ENCODE measurements at regions not wholly inside any gene's neighbourhood (a gene's known extent, or its start where the extent isn't known, plus 50 kb on each side); places are given as distances from the start of the nearest gene placed in this dataset.

DNA sequence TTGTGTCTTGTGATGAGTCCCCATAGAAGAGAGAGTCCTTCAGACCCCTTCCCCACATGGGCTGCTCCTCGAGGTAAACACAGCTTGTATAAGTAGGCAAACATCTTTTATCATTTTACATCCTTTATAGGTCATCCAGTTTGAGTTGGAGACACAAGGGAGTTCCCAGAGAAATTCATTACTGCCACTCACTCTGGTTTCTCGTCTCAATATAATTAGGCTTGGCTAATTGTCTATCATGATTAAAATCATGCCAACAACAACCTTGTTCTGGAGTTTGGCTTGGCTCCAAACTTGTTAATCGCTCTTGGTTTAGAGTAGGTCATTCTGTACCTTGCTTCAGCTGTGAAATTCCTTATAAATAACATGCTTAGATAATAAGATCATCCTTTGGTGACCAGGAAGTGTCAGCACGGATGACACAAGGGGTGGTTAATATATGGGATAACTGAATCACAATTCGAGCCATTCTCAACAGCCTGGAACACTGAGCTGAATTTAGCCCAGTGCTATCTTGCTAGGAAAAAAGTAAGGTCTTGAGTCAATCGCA, 70.7 kb upstream of the DAB1 start:
- TF ChIP-seq, protein P1, sequence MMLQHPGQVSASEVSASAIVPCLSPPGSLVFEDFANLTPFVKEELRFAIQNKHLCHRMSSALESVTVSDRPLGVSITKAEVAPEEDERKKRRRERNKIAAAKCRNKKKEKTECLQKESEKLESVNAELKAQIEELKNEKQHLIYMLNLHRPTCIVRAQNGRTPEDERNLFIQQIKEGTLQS (IDR thresholded peaks at IDR 0.05), result no peak
- no peak for TF ChIP-seq RAD21 (IDR thresholded peaks at IDR 0.05)
- TF ChIP-seq TAF1 (conservative IDR thresholded peaks at IDR 0.05), result no peak
- TF ChIP-seq SP1 (IDR thresholded peaks at IDR 0.05), result no peak
- no peak for TF ChIP-seq YY1 (IDR thresholded peaks at IDR 0.05)
- TF ChIP-seq GABPA (IDR thresholded peaks at IDR 0.05 in 1 of 2, conservative IDR thresholded peaks at IDR 0.05 in 1 of 2), result no peak
- TF ChIP-seq, protein P2, sequence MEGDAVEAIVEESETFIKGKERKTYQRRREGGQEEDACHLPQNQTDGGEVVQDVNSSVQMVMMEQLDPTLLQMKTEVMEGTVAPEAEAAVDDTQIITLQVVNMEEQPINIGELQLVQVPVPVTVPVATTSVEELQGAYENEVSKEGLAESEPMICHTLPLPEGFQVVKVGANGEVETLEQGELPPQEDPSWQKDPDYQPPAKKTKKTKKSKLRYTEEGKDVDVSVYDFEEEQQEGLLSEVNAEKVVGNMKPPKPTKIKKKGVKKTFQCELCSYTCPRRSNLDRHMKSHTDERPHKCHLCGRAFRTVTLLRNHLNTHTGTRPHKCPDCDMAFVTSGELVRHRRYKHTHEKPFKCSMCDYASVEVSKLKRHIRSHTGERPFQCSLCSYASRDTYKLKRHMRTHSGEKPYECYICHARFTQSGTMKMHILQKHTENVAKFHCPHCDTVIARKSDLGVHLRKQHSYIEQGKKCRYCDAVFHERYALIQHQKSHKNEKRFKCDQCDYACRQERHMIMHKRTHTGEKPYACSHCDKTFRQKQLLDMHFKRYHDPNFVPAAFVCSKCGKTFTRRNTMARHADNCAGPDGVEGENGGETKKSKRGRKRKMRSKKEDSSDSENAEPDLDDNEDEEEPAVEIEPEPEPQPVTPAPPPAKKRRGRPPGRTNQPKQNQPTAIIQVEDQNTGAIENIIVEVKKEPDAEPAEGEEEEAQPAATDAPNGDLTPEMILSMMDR (IDR thresholded peaks at IDR 0.05; ENCODE audit: low read depth, low read length, missing input control), result no peak
- TF ChIP-seq, protein P3, sequence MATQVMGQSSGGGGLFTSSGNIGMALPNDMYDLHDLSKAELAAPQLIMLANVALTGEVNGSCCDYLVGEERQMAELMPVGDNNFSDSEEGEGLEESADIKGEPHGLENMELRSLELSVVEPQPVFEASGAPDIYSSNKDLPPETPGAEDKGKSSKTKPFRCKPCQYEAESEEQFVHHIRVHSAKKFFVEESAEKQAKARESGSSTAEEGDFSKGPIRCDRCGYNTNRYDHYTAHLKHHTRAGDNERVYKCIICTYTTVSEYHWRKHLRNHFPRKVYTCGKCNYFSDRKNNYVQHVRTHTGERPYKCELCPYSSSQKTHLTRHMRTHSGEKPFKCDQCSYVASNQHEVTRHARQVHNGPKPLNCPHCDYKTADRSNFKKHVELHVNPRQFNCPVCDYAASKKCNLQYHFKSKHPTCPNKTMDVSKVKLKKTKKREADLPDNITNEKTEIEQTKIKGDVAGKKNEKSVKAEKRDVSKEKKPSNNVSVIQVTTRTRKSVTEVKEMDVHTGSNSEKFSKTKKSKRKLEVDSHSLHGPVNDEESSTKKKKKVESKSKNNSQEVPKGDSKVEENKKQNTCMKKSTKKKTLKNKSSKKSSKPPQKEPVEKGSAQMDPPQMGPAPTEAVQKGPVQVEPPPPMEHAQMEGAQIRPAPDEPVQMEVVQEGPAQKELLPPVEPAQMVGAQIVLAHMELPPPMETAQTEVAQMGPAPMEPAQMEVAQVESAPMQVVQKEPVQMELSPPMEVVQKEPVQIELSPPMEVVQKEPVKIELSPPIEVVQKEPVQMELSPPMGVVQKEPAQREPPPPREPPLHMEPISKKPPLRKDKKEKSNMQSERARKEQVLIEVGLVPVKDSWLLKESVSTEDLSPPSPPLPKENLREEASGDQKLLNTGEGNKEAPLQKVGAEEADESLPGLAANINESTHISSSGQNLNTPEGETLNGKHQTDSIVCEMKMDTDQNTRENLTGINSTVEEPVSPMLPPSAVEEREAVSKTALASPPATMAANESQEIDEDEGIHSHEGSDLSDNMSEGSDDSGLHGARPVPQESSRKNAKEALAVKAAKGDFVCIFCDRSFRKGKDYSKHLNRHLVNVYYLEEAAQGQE (IDR thresholded peaks at IDR 0.05), result no peak
- no peak for TF ChIP-seq HNF4A (conservative IDR thresholded peaks at IDR 0.05)
- TF ChIP-seq FOXA2 (IDR thresholded peaks at IDR 0.05), result no peak
- no peak for TF ChIP-seq JUND (IDR thresholded peaks at IDR 0.05)
- TF ChIP-seq FOXA1 (IDR thresholded peaks at IDR 0.05), result no peak
- Histone ChIP-seq H3K4me1 (ENCODE audit: control insufficient read depth in 4 of 4, insufficient read depth in 4 of 4, low read length in 3 of 4) (no peaks in the 10 kb centered on the region), H3K36me3 (ENCODE audit: control insufficient read depth in 4 of 4, insufficient read depth in 3 of 4, low read depth in 1 of 4, low read length in 3 of 4) (no peaks in the 10 kb centered on the region), H3K27me3 (ENCODE audit: control insufficient read depth in 4 of 4, insufficient read depth in 4 of 4, low read length in 3 of 4) (no peaks in the 10 kb centered on the region), H3K9ac (ENCODE audit: low read depth in 1 of 2, low read length in 2 of 2) (no peak overlapping the region), H3K9me3 (ENCODE audit: control insufficient read depth in 4 of 4, low read length in 3 of 4) (no peaks in the 10 kb centered on the region), H3K27ac (ENCODE audit: low read depth in 1 of 2, low read length in 2 of 2) (no peak overlapping the region), H3K4me3 (ENCODE audit: low read depth in 1 of 3, low read length in 3 of 3) (no peak overlapping the region)
- WGBS, result 75% methylated on average over 6 of the region's 6 CpGs
- DNase-seq (ENCODE audit: low spot score), result no peak

DNA sequence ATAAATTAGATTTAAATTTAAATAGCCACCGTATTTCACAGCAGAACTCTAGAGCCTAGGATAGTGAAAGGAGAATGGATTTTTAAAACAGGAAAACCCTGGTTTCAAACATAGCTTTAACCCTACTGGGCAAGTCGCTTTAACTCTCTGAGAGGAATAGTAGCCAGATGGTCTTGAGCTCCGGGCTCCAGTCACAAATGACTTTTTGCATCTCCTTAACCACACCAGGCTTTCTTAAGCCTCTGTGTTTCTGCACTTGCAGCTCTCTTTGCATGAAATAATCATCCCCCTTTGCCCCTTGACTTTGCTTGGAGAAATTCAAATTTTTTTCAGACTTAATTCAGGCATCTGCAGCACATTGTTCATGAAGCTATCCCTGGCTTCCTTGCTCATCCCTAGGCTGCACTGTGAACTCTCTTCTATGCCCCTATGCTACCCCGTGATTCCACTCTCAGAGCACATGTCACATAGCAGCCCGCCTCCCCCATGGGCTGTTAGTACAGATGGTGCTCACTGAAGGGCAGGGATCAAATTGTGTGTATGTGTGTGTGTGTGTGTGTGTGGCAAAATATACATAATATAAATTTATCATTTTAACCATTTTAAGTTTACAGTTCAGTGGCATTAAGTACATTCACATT, 68.8 kb upstream of the DAB1 start:
- no peaks in the 10 kb centered on the region for H3K36me3 ChIP-seq (ENCODE audit: control insufficient read depth in 4 of 4, insufficient read depth in 3 of 4, low read depth in 1 of 4, low read length in 3 of 4)

More for the DNA sequence above, 68.8 kb upstream of the DAB1 start:
- TF ChIP-seq EGR1 (IDR thresholded peaks at IDR 0.05; ENCODE audit: low read depth in 2 of 2), result no peak
- TF ChIP-seq RAD21 (IDR thresholded peaks at IDR 0.05), result no peak
- TF ChIP-seq FOXA2 (IDR thresholded peaks at IDR 0.05), result no peak
- no peak for TF ChIP-seq YY1 (IDR thresholded peaks at IDR 0.05)
- Histone ChIP-seq H3K9me3 (ENCODE audit: control insufficient read depth in 4 of 4, low read length in 3 of 4) (no peaks in the 10 kb centered on the region), H3K27ac (ENCODE audit: low read depth in 1 of 2, low read length in 2 of 2) (no peak overlapping the region), H3K4me3 (ENCODE audit: low read depth in 1 of 3, low read length in 3 of 3) (no peak overlapping the region), H3K9ac (ENCODE audit: low read depth in 1 of 2, low read length in 2 of 2) (no peak overlapping the region), H3K27me3 (ENCODE audit: control insufficient read depth in 4 of 4, insufficient read depth in 4 of 4, low read length in 3 of 4) (no peaks in the 10 kb centered on the region), H3K4me1 (ENCODE audit: control insufficient read depth in 4 of 4, insufficient read depth in 4 of 4, low read length in 3 of 4) (no peaks in the 10 kb centered on the region)
- WGBS, result 68% methylated on average over 5 of the region's 5 CpGs
- no peak for DNase-seq (ENCODE audit: low spot score)

All from liver (tissue), 8 donors.